ENCODE measurements at regions not wholly inside any gene's neighbourhood (a gene's known extent, or its start where the extent isn't known, plus 50 kb on each side); places are given as distances from the start of the nearest gene placed in this dataset.
"Not testable (repeated sequence)": the region's sequence is repeated elsewhere in the genome, so short reads cannot be mapped to it uniquely, and the experiment has no call there.

DNA sequence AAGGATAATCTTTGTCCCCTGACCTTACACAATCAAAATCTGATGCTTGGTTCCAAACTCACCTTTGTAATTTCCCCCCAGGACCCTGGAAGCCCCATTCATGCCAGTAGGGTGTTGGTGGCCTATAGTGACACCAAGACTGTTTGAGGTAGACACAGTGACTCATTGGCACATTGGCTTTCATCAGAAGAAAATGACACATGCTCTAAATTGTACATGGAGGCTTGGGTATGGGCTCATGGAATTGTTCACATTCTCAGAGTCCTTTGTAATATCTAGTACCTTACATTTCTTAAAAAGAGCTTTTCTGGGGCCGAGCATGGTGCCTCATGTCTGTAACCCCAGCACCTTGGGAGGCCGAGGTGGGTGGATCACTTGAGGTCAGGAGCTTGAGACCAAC lies 61.2 kb upstream of the LRPPRC start:
- Histone ChIP-seq H3K4me3 (ENCODE audit: low read depth, low read length, poor library complexity, severe bottlenecking) (no peak overlapping the region), H2AFZ (ENCODE audit: low read length) (no peak overlapping the region), H3K9me2 (ENCODE audit: low read depth, low read length) (no peaks in the 10 kb centered on the region), H3K4me2 (ENCODE audit: low read length) (no peak overlapping the region), H3K36me3 (ENCODE audit: insufficient read depth, low read length) (no peaks in the 10 kb centered on the region), H3K9ac (ENCODE audit: low read length) (no peak overlapping the region), H3F3A (ENCODE audit: insufficient read depth, low read length) (no peaks in the 10 kb centered on the region), H3K27ac (ENCODE audit: low read depth, low read length, poor library complexity, severe bottlenecking) (no peak overlapping the region), H3K9me3 (ENCODE audit: low read length) (no peaks in the 10 kb centered on the region), H4K20me1 (ENCODE audit: insufficient read depth, low read length) (no peaks in the 10 kb centered on the region), H3K27me3 (ENCODE audit: insufficient read depth, low read length) (no peaks in the 10 kb centered on the region), H3K4me1 (ENCODE audit: insufficient read depth, low read length, severe bottlenecking) (no peaks in the 10 kb centered on the region), H3K79me2 (ENCODE audit: insufficient read depth, low read length) (no peaks in the 10 kb centered on the region)
- TF ChIP-seq, protein P1, sequence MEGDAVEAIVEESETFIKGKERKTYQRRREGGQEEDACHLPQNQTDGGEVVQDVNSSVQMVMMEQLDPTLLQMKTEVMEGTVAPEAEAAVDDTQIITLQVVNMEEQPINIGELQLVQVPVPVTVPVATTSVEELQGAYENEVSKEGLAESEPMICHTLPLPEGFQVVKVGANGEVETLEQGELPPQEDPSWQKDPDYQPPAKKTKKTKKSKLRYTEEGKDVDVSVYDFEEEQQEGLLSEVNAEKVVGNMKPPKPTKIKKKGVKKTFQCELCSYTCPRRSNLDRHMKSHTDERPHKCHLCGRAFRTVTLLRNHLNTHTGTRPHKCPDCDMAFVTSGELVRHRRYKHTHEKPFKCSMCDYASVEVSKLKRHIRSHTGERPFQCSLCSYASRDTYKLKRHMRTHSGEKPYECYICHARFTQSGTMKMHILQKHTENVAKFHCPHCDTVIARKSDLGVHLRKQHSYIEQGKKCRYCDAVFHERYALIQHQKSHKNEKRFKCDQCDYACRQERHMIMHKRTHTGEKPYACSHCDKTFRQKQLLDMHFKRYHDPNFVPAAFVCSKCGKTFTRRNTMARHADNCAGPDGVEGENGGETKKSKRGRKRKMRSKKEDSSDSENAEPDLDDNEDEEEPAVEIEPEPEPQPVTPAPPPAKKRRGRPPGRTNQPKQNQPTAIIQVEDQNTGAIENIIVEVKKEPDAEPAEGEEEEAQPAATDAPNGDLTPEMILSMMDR (IDR thresholded peaks at IDR 0.05; ENCODE audit: low read length): no peak
- TF ChIP-seq EZH2 (IDR thresholded peaks at IDR 0.05; ENCODE audit: borderline replicate concordance, low read length): no peak

DNA sequence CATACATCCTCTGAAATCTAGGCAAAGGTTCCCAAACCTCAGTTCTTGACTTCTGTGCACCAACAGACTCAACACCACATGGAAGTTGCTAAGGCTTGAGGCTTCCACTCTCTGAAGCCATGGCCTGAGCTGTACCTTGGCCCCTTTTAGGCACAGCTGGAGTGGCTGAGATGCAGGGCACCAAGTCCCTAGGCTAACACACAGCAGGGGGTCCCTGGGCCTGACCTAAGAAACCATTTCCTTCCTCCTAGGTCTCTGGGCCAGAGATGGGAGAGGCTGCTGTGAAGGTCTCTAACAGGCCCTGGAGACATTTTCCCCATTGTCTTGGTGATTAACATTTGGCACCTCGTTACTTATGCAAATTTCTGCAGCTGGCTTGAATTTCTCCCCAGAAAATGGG lies 64.5 kb upstream of the LRPPRC start:
- not testable (repeated sequence) for H3K27ac ChIP-seq (ENCODE audit: low read depth, low read length, poor library complexity, severe bottlenecking); H3K79me2 ChIP-seq (ENCODE audit: insufficient read depth, low read length); H3K4me1 ChIP-seq (ENCODE audit: insufficient read depth, low read length, severe bottlenecking); H3K9me2 ChIP-seq (ENCODE audit: low read depth, low read length); H3K9me3 ChIP-seq (ENCODE audit: low read length); H3F3A ChIP-seq (ENCODE audit: insufficient read depth, low read length); H3K9ac ChIP-seq (ENCODE audit: low read length); H3K36me3 ChIP-seq (ENCODE audit: insufficient read depth, low read length); H3K4me3 ChIP-seq (ENCODE audit: low read depth, low read length, poor library complexity, severe bottlenecking); H3K27me3 ChIP-seq (ENCODE audit: insufficient read depth, low read length); H4K20me1 ChIP-seq (ENCODE audit: insufficient read depth, low read length); H2AFZ ChIP-seq (ENCODE audit: low read length); H3K4me2 ChIP-seq (ENCODE audit: low read length)

DNA sequence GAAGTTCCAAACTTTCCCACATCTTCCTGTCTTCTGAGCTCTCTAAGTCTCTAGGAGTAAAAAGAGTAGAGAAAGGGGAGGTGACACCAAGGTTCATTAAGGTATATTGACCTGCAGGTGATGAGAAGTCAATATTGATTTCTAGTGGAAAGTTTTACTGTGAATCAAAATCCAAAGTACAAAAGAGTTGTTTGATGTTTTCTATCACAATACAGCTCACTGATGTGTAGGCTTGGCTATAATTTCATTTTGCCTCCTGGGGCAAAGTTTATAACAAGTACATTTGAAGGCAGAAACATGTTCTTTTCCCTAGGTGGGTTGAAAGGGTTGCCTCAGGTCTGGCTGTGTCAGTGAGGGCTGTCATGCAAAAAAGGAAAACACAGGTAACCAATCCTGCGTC lies 65.2 kb upstream of the LRPPRC start:
- no peak overlapping the region for H2AFZ ChIP-seq (ENCODE audit: low read length)
- no peaks in the 10 kb centered on the region for H3K9me3 ChIP-seq (ENCODE audit: low read length)
- no peak overlapping the region for H3K4me2 ChIP-seq (ENCODE audit: low read length)
- TF ChIP-seq EZH2 (IDR thresholded peaks at IDR 0.05; ENCODE audit: borderline replicate concordance, low read length): no peak
- TF ChIP-seq, protein P1 (IDR thresholded peaks at IDR 0.05; ENCODE audit: low read length): no peak
- no peak overlapping the region for H3K4me3 ChIP-seq (ENCODE audit: low read depth, low read length, poor library complexity, severe bottlenecking)
- no peaks in the 10 kb centered on the region for H3K36me3 ChIP-seq (ENCODE audit: insufficient read depth, low read length)
- no peak overlapping the region for H3K9ac ChIP-seq (ENCODE audit: low read length)
- H3K79me2 ChIP-seq (ENCODE audit: insufficient read depth, low read length): no peaks in the 10 kb centered on the region
- no peaks in the 10 kb centered on the region for H3K9me2 ChIP-seq (ENCODE audit: low read depth, low read length)
- no peaks in the 10 kb centered on the region for H3F3A ChIP-seq (ENCODE audit: insufficient read depth, low read length)
- no peaks in the 10 kb centered on the region for H4K20me1 ChIP-seq (ENCODE audit: insufficient read depth, low read length)
- no peak overlapping the region for H3K27ac ChIP-seq (ENCODE audit: low read depth, low read length, poor library complexity, severe bottlenecking)
- no peaks in the 10 kb centered on the region for H3K27me3 ChIP-seq (ENCODE audit: insufficient read depth, low read length)
- no peaks in the 10 kb centered on the region for H3K4me1 ChIP-seq (ENCODE audit: insufficient read depth, low read length, severe bottlenecking)

DNA sequence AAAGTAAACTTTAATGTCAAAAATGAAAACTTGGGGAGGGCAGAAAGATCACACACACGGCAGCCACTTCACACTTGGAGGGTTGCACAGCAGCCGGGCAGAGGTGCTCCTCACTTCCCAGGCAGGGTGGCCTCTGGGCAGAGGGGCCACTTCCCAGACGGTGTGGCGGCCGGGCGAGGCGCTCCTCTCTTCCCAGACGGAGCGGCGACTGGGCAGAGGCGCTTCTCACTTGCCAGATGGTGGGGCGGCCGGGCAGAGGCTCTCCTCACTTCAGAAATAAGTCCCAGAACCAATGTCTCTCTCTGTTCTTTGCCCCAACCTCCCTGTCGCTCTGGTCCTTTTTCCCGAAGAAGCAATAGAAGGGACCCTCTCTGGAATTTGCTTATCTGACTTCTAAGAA lies 65.7 kb upstream of the LRPPRC start:
- Histone ChIP-seq H3K79me2 (ENCODE audit: insufficient read depth, low read length) (no peaks in the 10 kb centered on the region), H3K36me3 (ENCODE audit: insufficient read depth, low read length) (no peaks in the 10 kb centered on the region), H3K9me2 (ENCODE audit: low read depth, low read length) (no peaks in the 10 kb centered on the region), H3K9me3 (ENCODE audit: low read length) (no peaks in the 10 kb centered on the region), H3K27me3 (ENCODE audit: insufficient read depth, low read length) (no peaks in the 10 kb centered on the region), H3K4me3 (ENCODE audit: low read depth, low read length, poor library complexity, severe bottlenecking) (no peak overlapping the region), H3K4me1 (ENCODE audit: insufficient read depth, low read length, severe bottlenecking) (no peaks in the 10 kb centered on the region), H4K20me1 (ENCODE audit: insufficient read depth, low read length) (no peaks in the 10 kb centered on the region), H3K27ac (ENCODE audit: low read depth, low read length, poor library complexity, severe bottlenecking) (no peak overlapping the region), H3F3A (ENCODE audit: insufficient read depth, low read length) (no peaks in the 10 kb centered on the region), H2AFZ (ENCODE audit: low read length) (no peak overlapping the region), H3K4me2 (ENCODE audit: low read length) (no peak overlapping the region), H3K9ac (ENCODE audit: low read length) (no peak overlapping the region)
- TF ChIP-seq EZH2 (IDR thresholded peaks at IDR 0.05; ENCODE audit: borderline replicate concordance, low read length): no peak
- TF ChIP-seq, protein P1 (IDR thresholded peaks at IDR 0.05; ENCODE audit: low read length): no peak
